ENCODE measurements at regions not wholly inside any gene's neighbourhood (a gene's known extent, or its start where the extent isn't known, plus 50 kb on each side); places are given as distances from the start of the nearest gene placed in this dataset.

DNA sequence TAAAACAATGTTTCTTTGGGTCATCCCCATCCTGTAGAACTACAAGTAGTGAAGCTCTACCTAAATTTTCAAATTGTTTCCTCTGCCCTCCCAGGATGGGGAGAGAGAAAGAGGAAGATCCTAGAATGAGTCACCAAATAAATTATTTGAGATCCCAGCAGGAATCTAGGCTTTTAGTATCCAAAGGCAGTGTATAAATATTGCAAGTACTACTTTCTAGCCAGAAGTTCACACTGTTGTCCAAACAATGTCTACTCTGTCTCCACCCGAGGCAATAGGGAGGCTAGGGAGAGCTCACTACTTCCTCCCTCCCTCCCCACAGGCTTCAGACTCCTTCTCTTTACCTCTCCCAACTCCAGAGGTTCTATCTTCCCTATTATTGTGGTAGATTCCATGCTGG, 362.8 kb downstream of the MRPS30 start:
- TF ChIP-seq, protein P1, sequence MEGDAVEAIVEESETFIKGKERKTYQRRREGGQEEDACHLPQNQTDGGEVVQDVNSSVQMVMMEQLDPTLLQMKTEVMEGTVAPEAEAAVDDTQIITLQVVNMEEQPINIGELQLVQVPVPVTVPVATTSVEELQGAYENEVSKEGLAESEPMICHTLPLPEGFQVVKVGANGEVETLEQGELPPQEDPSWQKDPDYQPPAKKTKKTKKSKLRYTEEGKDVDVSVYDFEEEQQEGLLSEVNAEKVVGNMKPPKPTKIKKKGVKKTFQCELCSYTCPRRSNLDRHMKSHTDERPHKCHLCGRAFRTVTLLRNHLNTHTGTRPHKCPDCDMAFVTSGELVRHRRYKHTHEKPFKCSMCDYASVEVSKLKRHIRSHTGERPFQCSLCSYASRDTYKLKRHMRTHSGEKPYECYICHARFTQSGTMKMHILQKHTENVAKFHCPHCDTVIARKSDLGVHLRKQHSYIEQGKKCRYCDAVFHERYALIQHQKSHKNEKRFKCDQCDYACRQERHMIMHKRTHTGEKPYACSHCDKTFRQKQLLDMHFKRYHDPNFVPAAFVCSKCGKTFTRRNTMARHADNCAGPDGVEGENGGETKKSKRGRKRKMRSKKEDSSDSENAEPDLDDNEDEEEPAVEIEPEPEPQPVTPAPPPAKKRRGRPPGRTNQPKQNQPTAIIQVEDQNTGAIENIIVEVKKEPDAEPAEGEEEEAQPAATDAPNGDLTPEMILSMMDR (IDR thresholded peaks at IDR 0.05; ENCODE audit: poor library complexity, severe bottlenecking) = no peak
- TF ChIP-seq POLR2AphosphoS5 (IDR thresholded peaks at IDR 0.05) = no peak
